ENCODE measurements at regions not wholly inside any gene's neighbourhood (a gene's known extent, or its start where the extent isn't known, plus 50 kb on each side); places are given as distances from the start of the nearest gene placed in this dataset.

DNA sequence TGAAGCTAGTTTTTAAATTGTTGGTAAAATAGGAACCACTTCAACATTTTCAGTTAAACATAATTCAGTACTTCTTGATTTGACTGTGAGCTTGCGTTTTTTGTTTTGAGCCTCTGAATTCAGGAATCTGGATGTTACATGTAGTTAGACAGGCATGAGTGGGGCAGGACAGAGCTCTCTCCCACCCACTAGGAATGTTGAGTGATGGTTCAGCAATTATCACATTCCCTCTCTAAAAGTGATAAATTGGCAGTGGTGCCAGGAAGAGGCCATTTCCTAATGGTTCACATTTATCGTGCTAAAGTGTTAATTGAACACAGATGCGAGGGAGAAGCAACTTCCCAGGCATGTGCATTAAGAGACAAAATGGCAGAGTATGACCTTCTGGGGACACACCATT lies 465.5 kb upstream of the HTR1E start:
- TF ChIP-seq, protein P1, sequence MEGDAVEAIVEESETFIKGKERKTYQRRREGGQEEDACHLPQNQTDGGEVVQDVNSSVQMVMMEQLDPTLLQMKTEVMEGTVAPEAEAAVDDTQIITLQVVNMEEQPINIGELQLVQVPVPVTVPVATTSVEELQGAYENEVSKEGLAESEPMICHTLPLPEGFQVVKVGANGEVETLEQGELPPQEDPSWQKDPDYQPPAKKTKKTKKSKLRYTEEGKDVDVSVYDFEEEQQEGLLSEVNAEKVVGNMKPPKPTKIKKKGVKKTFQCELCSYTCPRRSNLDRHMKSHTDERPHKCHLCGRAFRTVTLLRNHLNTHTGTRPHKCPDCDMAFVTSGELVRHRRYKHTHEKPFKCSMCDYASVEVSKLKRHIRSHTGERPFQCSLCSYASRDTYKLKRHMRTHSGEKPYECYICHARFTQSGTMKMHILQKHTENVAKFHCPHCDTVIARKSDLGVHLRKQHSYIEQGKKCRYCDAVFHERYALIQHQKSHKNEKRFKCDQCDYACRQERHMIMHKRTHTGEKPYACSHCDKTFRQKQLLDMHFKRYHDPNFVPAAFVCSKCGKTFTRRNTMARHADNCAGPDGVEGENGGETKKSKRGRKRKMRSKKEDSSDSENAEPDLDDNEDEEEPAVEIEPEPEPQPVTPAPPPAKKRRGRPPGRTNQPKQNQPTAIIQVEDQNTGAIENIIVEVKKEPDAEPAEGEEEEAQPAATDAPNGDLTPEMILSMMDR (IDR thresholded peaks at IDR 0.05): no peak
- TF ChIP-seq POLR2A (IDR thresholded peaks at IDR 0.05): no peak

Data from prostate gland (tissue), 2 donors.